GM10266 (cell line): ENCODE measurements at regions not wholly inside any gene's neighbourhood (a gene's known extent, or its start where the extent isn't known, plus 50 kb on each side); places are given as distances from the start of the nearest gene placed in this dataset.
"Not testable (repeated sequence)": the region's sequence is repeated elsewhere in the genome, so short reads cannot be mapped to it uniquely, and the experiment has no call there.

Experiments used
- DNase-seq: peaks from one replicate; pipeline ENCODE4 v3.0.0; 2012; ENCODE audit errors: extremely low spot score
- CTCF ChIP-seq: IDR thresholded peaks from 2 replicates; pipeline ENCODE4 v1.5.1; 2012; ENCODE audit warnings: mild to moderate bottlenecking, low read depth; ENCODE audit not compliant: control insufficient read depth, insufficient read depth; ENCODE audit errors: missing control alignments

GRCh38 chr3:84292128-84292527 is 666.7 kb upstream of the CADM2 start:
- no peak for TF ChIP-seq CTCF
- DNase-seq, result no peak

GRCh38 chr3:84299329-84299728 is 659.5 kb upstream of the CADM2 start:
- DNase-seq, result no peak
- no peak for TF ChIP-seq CTCF

- no peak for DNase-seq
- no peak for TF ChIP-seq CTCF
Observed at GRCh38 chr3:84304214-84304613, 654.6 kb upstream of the CADM2 start.

GRCh38 chr3:84307339-84307738 is 651.5 kb upstream of the CADM2 start:
- TF ChIP-seq CTCF, result no peak
- DNase-seq, result no peak

GRCh38 chr3:84308379-84308778 is 650.4 kb upstream of the CADM2 start:
- DNase-seq, result no peak
- no peak for TF ChIP-seq CTCF

- DNase-seq, result no peak
Observed at GRCh38 chr3:84318273-84318809, 640.4 kb upstream of the CADM2 start.

GRCh38 chr3:84365563-84366278 is 593.1 kb upstream of the CADM2 start:
- DNase-seq, result not testable (repeated sequence)

More at GRCh38 chr3:84318273-84318809, 640.4 kb upstream of the CADM2 start:
- TF ChIP-seq CTCF, result no peak
